GM21723 (cell line): ENCODE measurements at regions not wholly inside any gene's neighbourhood (a gene's known extent, or its start where the extent isn't known, plus 50 kb on each side); places are given as distances from the start of the nearest gene placed in this dataset.
"Not testable (repeated sequence)": the region's sequence is repeated elsewhere in the genome, so short reads cannot be mapped to it uniquely, and the experiment has no call there.

Source experiments
- ATAC-seq: cut with Tn5 transposase; IDR thresholded peaks from one replicate; pipeline ENCODE4 v1.9.1; 2021; ENCODE audit warnings: mild to moderate bottlenecking, moderate library complexity; ENCODE audit not compliant: unreplicated experiment

GRCh38 chr1:187038784-187039183, 210.0 kb downstream of the PLA2G4A start:
- no peak for ATAC-seq

- ATAC-seq, result no peak
These were observed 212.4 kb downstream of the PLA2G4A start for GRCh38 chr1:187041104-187041503.

GRCh38 chr1:187042538-187042937, 213.8 kb downstream of the PLA2G4A start:
- no peak for ATAC-seq

- ATAC-seq, result not testable (repeated sequence)
These were observed 214.7 kb downstream of the PLA2G4A start for GRCh38 chr1:187043433-187043832.

- ATAC-seq, result no peak
These were observed 215.7 kb downstream of the PLA2G4A start for GRCh38 chr1:187044411-187044810.

GRCh38 chr1:187045371-187045770, 216.6 kb downstream of the PLA2G4A start:
- no peak for ATAC-seq

- ATAC-seq, result no peak
These were observed 217.5 kb downstream of the PLA2G4A start for GRCh38 chr1:187046293-187046692.

GRCh38 chr1:187047298-187047697, 218.5 kb downstream of the PLA2G4A start:
- ATAC-seq, result no peak

GRCh38 chr1:187051618-187052232, 223.0 kb downstream of the PLA2G4A start:
- ATAC-seq, result peak; percentile 92

GRCh38 chr1:187053876-187054275, 225.1 kb downstream of the PLA2G4A start:
- no peak for ATAC-seq

GRCh38 chr1:187054862-187055757, 226.4 kb downstream of the PLA2G4A start:
- ATAC-seq, result no peak

- no peak for ATAC-seq
These were observed 234.5 kb downstream of the PLA2G4A start for GRCh38 chr1:187063271-187063670.

- no peak for ATAC-seq
These were observed 238.4 kb downstream of the PLA2G4A start for GRCh38 chr1:187067160-187067559.

- no peak for ATAC-seq
These were observed 241.3 kb downstream of the PLA2G4A start for GRCh38 chr1:187070076-187070475.

GRCh38 chr1:187072262-187073034, 243.7 kb downstream of the PLA2G4A start:
- ATAC-seq, result not testable (repeated sequence)

GRCh38 chr1:187073035-187073560, 244.3 kb downstream of the PLA2G4A start:
- not testable (repeated sequence) for ATAC-seq

GRCh38 chr1:187073634-187074245, 245.0 kb downstream of the PLA2G4A start:
- ATAC-seq, result not testable (repeated sequence)

- no peak for ATAC-seq
These were observed 245.8 kb downstream of the PLA2G4A start for GRCh38 chr1:187074445-187075048.

GRCh38 chr1:187076922-187077321, 248.2 kb downstream of the PLA2G4A start:
- no peak for ATAC-seq

GRCh38 chr1:187078321-187078720, 249.6 kb downstream of the PLA2G4A start:
- no peak for ATAC-seq
